A549 (cell line): ENCODE measurements at regions not wholly inside any gene's neighbourhood (a gene's known extent, or its start where the extent isn't known, plus 50 kb on each side); places are given as distances from the start of the nearest gene placed in this dataset.

ENCODE experiments used
- ATAC-seq, 2 experiments: fragments of 200-7000 bp in 1 of 2; fragments of >200 bp in 1 of 2; cut with Nextera tagmentation in 1 of 2; cut with Tn5 transposase in 1 of 2; 3 replicates each; pipeline versions ENCODE4 v1.8.0 to v1.9.1; 2018 to 2020; ENCODE audit warnings: mild to moderate bottlenecking in 1 of 2, moderate library complexity in 1 of 2
- CTCF ChIA-PET: fragments of 300-600 bp; sonication (Branson Sonifier 250); formaldehyde crosslinking; extraction: SDS; loops from one replicate; lab custom pipeline; 2021; ENCODE audit warnings: antibody characterized with exemption, inconsistent platforms; lab: Yijun Ruan, JAX
- POLR2A ChIA-PET: fragments of 350-600 bp; formaldehyde crosslinking; extraction: SDS; loops from one replicate; lab custom pipeline; 2021; ENCODE audit warnings: antibody characterized with exemption, inconsistent platforms; lab: Yijun Ruan, JAX
- DNase-seq, 2 experiments: peaks; one replicate each; pipeline versions ENCODE4 v3.0.0 to v3.0.0-alpha.2; 2011 to 2016; ENCODE audit warnings: low read depth in 1 of 2, low spot score in 1 of 2
- FAIRE-seq: peaks from 2 replicates; lab custom pipeline; 2011; peaks lifted over from hg19 to GRCh38; lab: Jason Lieb, UNC
- H3K27ac ChIP-seq, 2 experiments: fragments of >200 bp; sonication (Bioruptor Twin); formaldehyde crosslinking; 3 replicates each; pipeline ENCODE4 v1.5.1; 2016 to 2017
- H3K4me1 ChIP-seq: fragments of >200 bp; sonication (Bioruptor Twin); formaldehyde crosslinking; 3 replicates; pipeline ENCODE4 v1.6.1; 2016
- H3K4me2 ChIP-seq: fragments of >200 bp; sonication (Bioruptor Twin); formaldehyde crosslinking; 3 replicates; pipeline ENCODE4 v1.6.1; 2016
- H3K4me3 ChIP-seq: fragments of >200 bp; sonication (Bioruptor Twin); formaldehyde crosslinking; 3 replicates; pipeline ENCODE4 v1.5.1; 2016
- H3K9me3 ChIP-seq: fragments of >200 bp; sonication (Bioruptor Twin); formaldehyde crosslinking; 3 replicates; pipeline ENCODE4 v1.6.1; 2016
- BCL3 ChIP-seq: fragments of >200 bp; sonication (Bioruptor Twin); formaldehyde crosslinking; IDR thresholded peaks from 3 replicates; pipeline ENCODE4 v1.6.1; 2016
- CBX8 ChIP-seq: fragments of 200-600 bp; sonication (generic); IDR thresholded peaks from 2 replicates; pipeline ENCODE4 v1.6.1; 2016
- CHD2 ChIP-seq: fragments of 150-350 bp; IDR thresholded peaks from 2 replicates; pipeline ENCODE4 v1.6.1; 2014; ENCODE audit warnings: low read length; ENCODE audit not compliant: partially characterized antibody
- CHD4 ChIP-seq: fragments of 200-600 bp; sonication (generic); IDR thresholded peaks from 2 replicates; pipeline ENCODE4 v1.6.1; 2016; ENCODE audit warnings: antibody characterized with exemption, mild to moderate bottlenecking, borderline replicate concordance
- EHMT2 ChIP-seq: fragments of 200-600 bp; sonication (generic); IDR thresholded peaks from 2 replicates; pipeline ENCODE4 v1.6.1; 2016; ENCODE audit warnings: antibody characterized with exemption, low read depth, mild to moderate bottlenecking, moderate library complexity
- ELK1 ChIP-seq: fragments of 150-350 bp; IDR thresholded peaks from 2 replicates; pipeline ENCODE4 v1.6.1; 2014; ENCODE audit warnings: low read depth, mild to moderate bottlenecking, low read length
- ESRRA ChIP-seq: fragments of 150-350 bp; IDR thresholded peaks from 2 replicates; pipeline ENCODE4 v1.6.1; 2014; ENCODE audit warnings: mild to moderate bottlenecking, low read length, borderline replicate concordance
- FOSL2 ChIP-seq, 2 experiments: fragments of 450-650 bp in 1 of 2; fragments of >200 bp in 1 of 2; sonication (Bioruptor Twin) in 1 of 2; formaldehyde crosslinking; IDR thresholded peaks; 2 replicates each; pipeline versions ENCODE4 v1.5.0 to v1.6.1; 2016 to 2020; ENCODE audit warnings: mild to moderate bottlenecking in 1 of 2, moderate library complexity in 1 of 2
- FOXS1 ChIP-seq: fragments of 250-450 bp; sonication (Bioruptor Pico); IDR thresholded peaks from 2 replicates; pipeline ENCODE4 v1.5.0; 2020; ENCODE audit warnings: mild to moderate bottlenecking, moderate library complexity
- HDAC2 ChIP-seq: fragments of 200-600 bp; sonication (generic); IDR thresholded peaks from 2 replicates; pipeline ENCODE4 v1.6.1; 2016
- HOXA7 ChIP-seq: fragments of 250-450 bp; sonication (Bioruptor Pico); IDR thresholded peaks from 2 replicates; pipeline ENCODE4 v1.5.0; 2020; ENCODE audit warnings: mild to moderate bottlenecking, moderate library complexity
- HOXB13 ChIP-seq: fragments of 250-450 bp; sonication (Bioruptor Pico); IDR thresholded peaks from 2 replicates; pipeline ENCODE4 v1.5.0; 2020; ENCODE audit warnings: low read depth, mild to moderate bottlenecking, moderate library complexity
- HOXB5 ChIP-seq: fragments of 250-450 bp; sonication (Bioruptor Pico); IDR thresholded peaks from 2 replicates; pipeline ENCODE4 v1.5.0; 2020; ENCODE audit warnings: mild to moderate bottlenecking, moderate library complexity
- POLR2AphosphoS2 ChIP-seq: conservative IDR thresholded peaks from 2 replicates; pipeline ENCODE4 v1.6.1; 2012; ENCODE audit warnings: low read length, improper control_type of control experiment, inconsistent platforms
- RARB ChIP-seq: fragments of 250-450 bp; sonication (Bioruptor Pico); IDR thresholded peaks from 2 replicates; pipeline ENCODE4 v1.8.0; 2021; ENCODE audit warnings: mild to moderate bottlenecking, moderate library complexity
- RCOR1 ChIP-seq: fragments of 150-350 bp; IDR thresholded peaks from 2 replicates; pipeline ENCODE4 v1.6.1; 2014; ENCODE audit warnings: antibody characterized with exemption, low read length, low read depth
- SMC3 ChIP-seq: fragments of >200 bp; sonication (Bioruptor Twin); formaldehyde crosslinking; IDR thresholded peaks from 3 replicates; pipeline ENCODE4 v1.6.1; 2018; ENCODE audit warnings: inconsistent platforms
- TP53 ChIP-seq: fragments of 250-450 bp; sonication (Bioruptor Pico); IDR thresholded peaks from 2 replicates; pipeline ENCODE4 v1.5.0; 2021; ENCODE audit warnings: mild to moderate bottlenecking, moderate library complexity
- USF2 ChIP-seq: fragments of 450-650 bp; IDR thresholded peaks from 2 replicates; pipeline ENCODE4 v1.6.1; 2014; ENCODE audit warnings: antibody characterized with exemption
- ZNF302 ChIP-seq: fragments of 250-450 bp; sonication (Bioruptor Pico); IDR thresholded peaks from 2 replicates; pipeline ENCODE4 v1.9.0; 2021; ENCODE audit warnings: inconsistent platforms, mild to moderate bottlenecking, moderate library complexity
- WGBS: methylation state at CpG from one replicate; pipeline ENCODE4 v1.1.6; 2017; ENCODE audit errors: missing lambda C conversion rate; 5-methylcytosine and 5-hydroxymethylcytosine counted together
- TF ChIP-seq, protein P1 (sequence below): fragments of 250-450 bp; sonication (Bioruptor Pico); IDR thresholded peaks from 2 replicates; pipeline ENCODE4 v1.5.0; 2021; ENCODE audit warnings: mild to moderate bottlenecking, moderate library complexity, borderline replicate concordance
- TF ChIP-seq, protein P2 (sequence below): IDR thresholded peaks from 2 replicates; pipeline ENCODE4 v1.6.1; 2012
- TF ChIP-seq, protein P3 (sequence below): IDR thresholded peaks from 2 replicates; pipeline ENCODE4 v1.6.1; 2012
- TF ChIP-seq, protein P4 (sequence below): IDR thresholded peaks from 2 replicates; pipeline ENCODE4 v1.6.1; 2012; ENCODE audit warnings: low read depth, borderline replicate concordance
- TF ChIP-seq, protein P5 (sequence below): fragments of >200 bp; sonication (Bioruptor Twin); formaldehyde crosslinking; IDR thresholded peaks from 3 replicates; pipeline ENCODE4 v1.5.1; 2016

GRCh38 chr10:113219446-113219845, 269.4 kb downstream of the TCF7L2 start:
- POLR2A ChIA-PET = no interaction called here

GRCh38 chr10:113221756-113222168, 271.7 kb downstream of the TCF7L2 start:
- FAIRE-seq = no peak
- no peaks in the 10 kb centered on the region for H3K4me1 ChIP-seq
- TF ChIP-seq CBX8 (no peak), POLR2AphosphoS2 (no peak), SMC3 (no peak), USF2 (no peak), HOXB5 (CRISPR knock-in tag) (no peak), ZNF302 (no peak), ELK1 (no peak), HOXB13 (CRISPR knock-in tag) (no peak), FOSL2 (IDR thresholded peaks at IDR 0.05) (no peak), FOSL2 (CRISPR knock-in tag; IDR thresholded peaks at IDR 0.05) (no peak), HDAC2 (no peak), EHMT2 (no peak), BCL3 (no peak), CHD2 (no peak), TP53 (CRISPR knock-in tag) (no peak)
- TF ChIP-seq, protein P1, sequence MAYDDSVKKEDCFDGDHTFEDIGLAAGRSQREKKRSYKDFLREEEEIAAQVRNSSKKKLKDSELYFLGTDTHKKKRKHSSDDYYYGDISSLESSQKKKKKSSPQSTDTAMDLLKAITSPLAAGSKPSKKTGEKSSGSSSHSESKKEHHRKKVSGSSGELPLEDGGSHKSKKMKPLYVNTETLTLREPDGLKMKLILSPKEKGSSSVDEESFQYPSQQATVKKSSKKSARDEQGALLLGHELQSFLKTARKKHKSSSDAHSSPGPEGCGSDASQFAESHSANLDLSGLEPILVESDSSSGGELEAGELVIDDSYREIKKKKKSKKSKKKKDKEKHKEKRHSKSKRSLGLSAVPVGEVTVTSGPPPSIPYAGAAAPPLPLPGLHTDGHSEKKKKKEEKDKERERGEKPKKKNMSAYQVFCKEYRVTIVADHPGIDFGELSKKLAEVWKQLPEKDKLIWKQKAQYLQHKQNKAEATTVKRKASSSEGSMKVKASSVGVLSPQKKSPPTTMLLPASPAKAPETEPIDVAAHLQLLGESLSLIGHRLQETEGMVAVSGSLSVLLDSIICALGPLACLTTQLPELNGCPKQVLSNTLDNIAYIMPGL (CRISPR knock-in tag) = no peak
- TF ChIP-seq, protein P2, sequence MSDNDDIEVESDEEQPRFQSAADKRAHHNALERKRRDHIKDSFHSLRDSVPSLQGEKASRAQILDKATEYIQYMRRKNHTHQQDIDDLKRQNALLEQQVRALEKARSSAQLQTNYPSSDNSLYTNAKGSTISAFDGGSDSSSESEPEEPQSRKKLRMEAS = no peak
- TF ChIP-seq, protein P3, sequence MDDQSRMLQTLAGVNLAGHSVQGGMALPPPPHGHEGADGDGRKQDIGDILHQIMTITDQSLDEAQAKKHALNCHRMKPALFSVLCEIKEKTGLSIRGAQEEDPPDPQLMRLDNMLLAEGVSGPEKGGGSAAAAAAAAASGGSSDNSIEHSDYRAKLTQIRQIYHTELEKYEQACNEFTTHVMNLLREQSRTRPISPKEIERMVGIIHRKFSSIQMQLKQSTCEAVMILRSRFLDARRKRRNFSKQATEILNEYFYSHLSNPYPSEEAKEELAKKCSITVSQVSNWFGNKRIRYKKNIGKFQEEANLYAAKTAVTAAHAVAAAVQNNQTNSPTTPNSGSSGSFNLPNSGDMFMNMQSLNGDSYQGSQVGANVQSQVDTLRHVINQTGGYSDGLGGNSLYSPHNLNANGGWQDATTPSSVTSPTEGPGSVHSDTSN = no peak
- DNase-seq = peak in 1 of 2 experiments; percentile 18
- ChIA-PET CTCF (interaction anchor here (1.3 kb wide), 1 partner anchor 13 kb away, joined by 3 read pairs; no protein-coding TSS in a partner anchor), POLR2A (no interaction called here)
- H3K4me3 ChIP-seq = no peak overlapping the region
- H3K4me2 ChIP-seq = no peak overlapping the region
- no peaks in the 10 kb centered on the region for H3K9me3 ChIP-seq
- ATAC-seq = peak in 1 of 2 experiments; percentile 65; a peak in 3 of 6 replicates
- H3K27ac ChIP-seq = no peak overlapping the region
- WGBS = 74% methylated on average over 6 of the region's 6 CpGs

More at GRCh38 chr10:113219446-113219845, 269.4 kb downstream of the TCF7L2 start:
- ATAC-seq (no peak), FAIRE-seq (no peak), DNase-seq (no peak)
- Histone ChIP-seq H3K4me3 (no peak overlapping the region), H3K27ac (no peak overlapping the region), H3K4me1 (no peaks in the 10 kb centered on the region), H3K9me3 (no peaks in the 10 kb centered on the region), H3K4me2 (no peak overlapping the region)
- CTCF ChIA-PET = interaction anchor here (1.1 to 1.8 kb wide), 3 partner anchors 18 to 166 kb away, joined by 3 to 7 read pairs (median 5); no protein-coding TSS in a partner anchor
- 84% methylated on average over 7 of the region's 7 CpGs for WGBS
- TF ChIP-seq, protein P4, sequence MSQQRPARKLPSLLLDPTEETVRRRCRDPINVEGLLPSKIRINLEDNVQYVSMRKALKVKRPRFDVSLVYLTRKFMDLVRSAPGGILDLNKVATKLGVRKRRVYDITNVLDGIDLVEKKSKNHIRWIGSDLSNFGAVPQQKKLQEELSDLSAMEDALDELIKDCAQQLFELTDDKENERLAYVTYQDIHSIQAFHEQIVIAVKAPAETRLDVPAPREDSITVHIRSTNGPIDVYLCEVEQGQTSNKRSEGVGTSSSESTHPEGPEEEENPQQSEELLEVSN = no peak
- no peak for TF ChIP-seq CHD4
- TF ChIP-seq HOXB13 (CRISPR knock-in tag) = no peak
- TF ChIP-seq, protein P1 (CRISPR knock-in tag) = no peak
- no peak for TF ChIP-seq SMC3
- TF ChIP-seq, protein P5, sequence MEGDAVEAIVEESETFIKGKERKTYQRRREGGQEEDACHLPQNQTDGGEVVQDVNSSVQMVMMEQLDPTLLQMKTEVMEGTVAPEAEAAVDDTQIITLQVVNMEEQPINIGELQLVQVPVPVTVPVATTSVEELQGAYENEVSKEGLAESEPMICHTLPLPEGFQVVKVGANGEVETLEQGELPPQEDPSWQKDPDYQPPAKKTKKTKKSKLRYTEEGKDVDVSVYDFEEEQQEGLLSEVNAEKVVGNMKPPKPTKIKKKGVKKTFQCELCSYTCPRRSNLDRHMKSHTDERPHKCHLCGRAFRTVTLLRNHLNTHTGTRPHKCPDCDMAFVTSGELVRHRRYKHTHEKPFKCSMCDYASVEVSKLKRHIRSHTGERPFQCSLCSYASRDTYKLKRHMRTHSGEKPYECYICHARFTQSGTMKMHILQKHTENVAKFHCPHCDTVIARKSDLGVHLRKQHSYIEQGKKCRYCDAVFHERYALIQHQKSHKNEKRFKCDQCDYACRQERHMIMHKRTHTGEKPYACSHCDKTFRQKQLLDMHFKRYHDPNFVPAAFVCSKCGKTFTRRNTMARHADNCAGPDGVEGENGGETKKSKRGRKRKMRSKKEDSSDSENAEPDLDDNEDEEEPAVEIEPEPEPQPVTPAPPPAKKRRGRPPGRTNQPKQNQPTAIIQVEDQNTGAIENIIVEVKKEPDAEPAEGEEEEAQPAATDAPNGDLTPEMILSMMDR = no peak
- no peak for TF ChIP-seq HOXA7
- TF ChIP-seq RARB (CRISPR knock-in tag) = no peak
- no peak for TF ChIP-seq FOXS1 (CRISPR knock-in tag)
- TF ChIP-seq CHD2 = no peak
- no peak for TF ChIP-seq ESRRA
- TF ChIP-seq RCOR1 = no peak
- no peak for TF ChIP-seq CBX8
